Activated CD4-positive, alpha-beta T cell treated with anti-CD3 and anti-CD28 coated beads, Interleukin-2, amount 10 ng/mL, durations not matched to agents 7 days and 5 days (primary cell): ENCODE measurements at regions not wholly inside any gene's neighbourhood (a gene's known extent, or its start where the extent isn't known, plus 50 kb on each side); places are given as distances from the start of the nearest gene placed in this dataset.

Source experiments
- CTCF ChIA-PET: fragments of 350-600 bp; sonication (Branson Sonifier 250); formaldehyde crosslinking; loops from one replicate; lab custom pipeline; 2021; ENCODE audit warnings: antibody characterized with exemption; lab: Charles Lee
- POLR2A ChIA-PET: fragments of 350-600 bp; sonication (Branson Sonifier 250); formaldehyde crosslinking; loops from one replicate; lab custom pipeline; 2021; ENCODE audit warnings: antibody characterized with exemption; lab: Charles Lee
- DNase-seq: peaks from one replicate; pipeline ENCODE4 v3.0.0-alpha.2; 2020
- H3K27ac Mint-ChIP-seq: one replicate; pipeline ENCODE4 v1.8.0; 2021; ENCODE audit warnings: mild to moderate bottlenecking, moderate library complexity, mixed read lengths
- H3K27me3 Mint-ChIP-seq: one replicate; pipeline ENCODE4 v1.8.0; 2021; ENCODE audit warnings: mixed read lengths
- H3K36me3 Mint-ChIP-seq: one replicate; pipeline ENCODE4 v1.8.0; 2021; ENCODE audit warnings: low read depth, mixed read lengths
- H3K4me1 Mint-ChIP-seq: one replicate; pipeline ENCODE4 v1.8.0; 2021; ENCODE audit warnings: mixed read lengths
- H3K4me3 Mint-ChIP-seq: one replicate; pipeline ENCODE4 v1.8.0; 2021; ENCODE audit warnings: mild to moderate bottlenecking, moderate library complexity, mixed read lengths
- H3K9me3 Mint-ChIP-seq: one replicate; pipeline ENCODE4 v1.8.0; 2021; ENCODE audit warnings: mixed read lengths

DNA sequence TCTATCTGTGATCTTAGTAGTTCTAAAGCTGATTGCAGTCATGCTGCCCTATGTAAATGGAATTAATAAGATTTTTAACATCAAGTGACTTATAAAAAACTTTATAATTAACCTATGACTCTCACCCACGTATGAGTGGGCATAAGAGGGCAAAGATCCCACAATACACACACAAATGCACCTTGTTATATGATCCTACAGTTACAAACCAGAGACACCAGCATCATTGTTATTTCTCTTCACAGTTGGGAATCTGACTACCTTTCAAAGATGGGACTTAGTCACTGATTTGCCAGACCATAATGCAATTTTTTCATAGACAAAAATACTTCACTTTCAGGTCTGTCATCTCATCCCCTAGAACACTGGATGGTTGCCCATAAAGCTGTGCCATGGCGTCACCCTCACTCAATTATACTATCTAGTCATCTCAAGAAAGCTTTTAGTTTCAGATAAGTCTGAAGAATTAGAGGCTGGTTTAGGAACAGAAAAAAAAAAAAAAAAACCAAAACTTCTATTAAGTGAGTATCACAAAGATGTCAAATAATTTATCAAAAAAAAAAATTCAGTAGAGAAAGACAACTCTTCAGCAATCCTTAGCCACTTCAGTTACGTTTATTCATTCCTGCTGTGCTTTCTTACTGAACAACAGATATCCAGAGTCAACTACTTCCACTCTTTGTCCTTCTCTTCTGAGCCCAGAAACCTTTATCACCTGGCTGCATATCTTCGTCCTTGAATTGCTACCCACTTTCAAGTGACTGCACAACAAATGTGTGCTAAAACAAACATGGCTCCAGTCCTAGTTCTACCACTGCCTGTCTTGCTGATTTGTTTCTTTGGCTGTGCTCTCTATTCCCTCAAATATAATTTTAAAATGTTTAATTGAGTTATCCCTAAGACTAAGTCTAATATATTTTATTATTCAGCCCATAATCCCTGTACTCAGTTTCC lies 175.0 kb upstream of the CHRM2 start:
- Mint-ChIP-seq H3K27me3 (no peaks in the 10 kb centered on the region), H3K27ac (no peak overlapping the region)
- CTCF ChIA-PET: no interaction called here

GRCh38 chr7:136692221-136692620 lies 176.2 kb upstream of the CHRM2 start:
- no peaks in the 10 kb centered on the region for H3K36me3 Mint-ChIP-seq
- no peak for DNase-seq
- CTCF ChIA-PET: no interaction called here

More for the DNA sequence above, 175.0 kb upstream of the CHRM2 start:
- Mint-ChIP-seq H3K4me3 (no peak overlapping the region), H3K9me3 (no peaks in the 10 kb centered on the region), H3K36me3 (no peaks in the 10 kb centered on the region), H3K4me1 (no peaks in the 10 kb centered on the region)
- POLR2A ChIA-PET: no interaction called here
- DNase-seq: no peak

GRCh38 chr7:136688601-136689000 lies 179.9 kb upstream of the CHRM2 start:
- CTCF ChIA-PET: no interaction called here
- H3K27me3 Mint-ChIP-seq: no peaks in the 10 kb centered on the region
- H3K36me3 Mint-ChIP-seq: no peaks in the 10 kb centered on the region
- POLR2A ChIA-PET: no interaction called here
- H3K27ac Mint-ChIP-seq: no peak overlapping the region
- no peaks in the 10 kb centered on the region for H3K4me1 Mint-ChIP-seq
- no peaks in the 10 kb centered on the region for H3K9me3 Mint-ChIP-seq
- H3K4me3 Mint-ChIP-seq: no peak overlapping the region
- no peak for DNase-seq

More at GRCh38 chr7:136692221-136692620, 176.2 kb upstream of the CHRM2 start:
- Mint-ChIP-seq H3K9me3 (no peaks in the 10 kb centered on the region), H3K4me3 (no peak overlapping the region), H3K27me3 (no peaks in the 10 kb centered on the region), H3K27ac (no peak overlapping the region), H3K4me1 (no peaks in the 10 kb centered on the region)
- POLR2A ChIA-PET: no interaction called here

DNA sequence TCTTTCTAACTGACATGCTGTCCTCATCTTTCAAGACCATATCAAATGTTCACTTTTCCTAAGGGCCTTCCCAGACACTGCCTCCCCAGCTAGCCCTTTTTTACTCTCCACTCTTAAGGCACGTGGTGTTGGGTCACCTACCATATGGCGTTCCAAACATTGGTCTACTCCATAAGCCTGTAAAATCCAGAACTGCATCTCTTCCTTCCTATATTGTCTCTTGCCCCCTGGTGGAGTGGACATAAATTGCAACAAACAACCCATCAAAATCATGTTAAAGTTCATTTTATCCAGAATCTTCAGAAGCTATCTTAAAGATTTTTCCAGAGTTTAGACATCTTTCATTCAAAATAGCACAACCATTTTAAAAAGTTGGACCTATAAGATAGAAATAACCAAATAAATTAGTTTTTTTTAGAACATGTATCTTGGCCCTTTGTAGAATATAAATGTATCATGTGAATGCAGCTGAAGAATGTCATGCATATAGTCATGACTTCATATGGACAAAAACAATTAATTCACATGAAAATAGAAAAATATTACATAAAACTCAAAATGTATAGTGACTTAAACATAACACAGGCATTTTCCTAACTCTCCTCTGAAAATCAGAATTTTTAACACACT lies 180.6 kb upstream of the CHRM2 start:
- no peak for DNase-seq
- no peaks in the 10 kb centered on the region for H3K4me1 Mint-ChIP-seq
- H3K4me3 Mint-ChIP-seq: no peak overlapping the region
- CTCF ChIA-PET: no interaction called here
- H3K9me3 Mint-ChIP-seq: no peaks in the 10 kb centered on the region
- H3K27ac Mint-ChIP-seq: no peak overlapping the region
- no peaks in the 10 kb centered on the region for H3K36me3 Mint-ChIP-seq
- no peaks in the 10 kb centered on the region for H3K27me3 Mint-ChIP-seq
- POLR2A ChIA-PET: no interaction called here

- Mint-ChIP-seq H3K36me3 (no peaks in the 10 kb centered on the region), H3K27me3 (no peaks in the 10 kb centered on the region), H3K4me3 (no peak overlapping the region), H3K9me3 (peaks cover 2% of the 10 kb centered on the region), H3K27ac (no peak overlapping the region), H3K4me1 (no peaks in the 10 kb centered on the region)
- DNase-seq: no peak
- ChIA-PET POLR2A (no interaction called here), CTCF (no interaction called here)
These were observed 182.8 kb upstream of the CHRM2 start for GRCh38 chr7:136685501-136686173.

GRCh38 chr7:136677471-136678365 lies 190.7 kb upstream of the CHRM2 start:
- H3K27ac Mint-ChIP-seq: no peak overlapping the region
- ChIA-PET POLR2A (no interaction called here), CTCF (no interaction called here)
- H3K9me3 Mint-ChIP-seq: peaks cover 12% of the 10 kb centered on the region
- H3K36me3 Mint-ChIP-seq: no peaks in the 10 kb centered on the region
- H3K27me3 Mint-ChIP-seq: no peaks in the 10 kb centered on the region
- no peak for DNase-seq
- no peaks in the 10 kb centered on the region for H3K4me1 Mint-ChIP-seq
- no peak overlapping the region for H3K4me3 Mint-ChIP-seq

- Mint-ChIP-seq H3K27ac (no peak overlapping the region), H3K4me1 (no peaks in the 10 kb centered on the region), H3K9me3 (peaks cover 5% of the 10 kb centered on the region), H3K36me3 (no peaks in the 10 kb centered on the region), H3K27me3 (no peaks in the 10 kb centered on the region), H3K4me3 (no peak overlapping the region)
- POLR2A ChIA-PET: no interaction called here
- CTCF ChIA-PET: no interaction called here
- DNase-seq: no peak
These were observed 200.9 kb upstream of the CHRM2 start for GRCh38 chr7:136667584-136667983.

- H3K27me3 Mint-ChIP-seq: no peaks in the 10 kb centered on the region
- peaks cover 1% of the 10 kb centered on the region for H3K9me3 Mint-ChIP-seq
- POLR2A ChIA-PET: no interaction called here
- no peak overlapping the region for H3K4me3 Mint-ChIP-seq
- CTCF ChIA-PET: no interaction called here
- no peaks in the 10 kb centered on the region for H3K36me3 Mint-ChIP-seq
- no peaks in the 10 kb centered on the region for H3K4me1 Mint-ChIP-seq
- no peak overlapping the region for H3K27ac Mint-ChIP-seq
- no peak for DNase-seq
These were observed 202.5 kb upstream of the CHRM2 start for GRCh38 chr7:136665878-136666509.

DNA sequence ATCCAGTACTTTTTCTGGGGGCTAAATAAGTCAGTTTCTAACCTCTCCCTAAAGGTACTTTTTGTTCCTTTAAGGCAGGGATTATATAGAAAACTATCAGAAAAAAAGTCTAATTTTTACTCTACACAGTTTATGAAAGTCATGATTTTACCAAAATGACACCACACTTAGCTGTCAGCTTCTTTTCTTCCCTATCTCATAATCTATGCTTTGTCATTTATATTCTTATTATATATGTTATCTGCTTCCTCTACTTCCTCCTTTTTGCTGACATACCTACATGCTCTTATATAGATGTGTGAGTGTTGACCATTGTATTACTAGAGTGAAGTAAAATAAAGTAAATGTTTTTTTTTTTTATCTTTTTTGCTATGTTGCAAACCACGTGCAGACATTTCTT lies 203.9 kb upstream of the CHRM2 start:
- no peaks in the 10 kb centered on the region for H3K27me3 Mint-ChIP-seq
- no peak overlapping the region for H3K27ac Mint-ChIP-seq
- no peaks in the 10 kb centered on the region for H3K9me3 Mint-ChIP-seq
- DNase-seq: no peak
- H3K4me1 Mint-ChIP-seq: no peaks in the 10 kb centered on the region
- H3K4me3 Mint-ChIP-seq: no peak overlapping the region
- ChIA-PET CTCF (no interaction called here), POLR2A (no interaction called here)
- H3K36me3 Mint-ChIP-seq: no peaks in the 10 kb centered on the region

DNA sequence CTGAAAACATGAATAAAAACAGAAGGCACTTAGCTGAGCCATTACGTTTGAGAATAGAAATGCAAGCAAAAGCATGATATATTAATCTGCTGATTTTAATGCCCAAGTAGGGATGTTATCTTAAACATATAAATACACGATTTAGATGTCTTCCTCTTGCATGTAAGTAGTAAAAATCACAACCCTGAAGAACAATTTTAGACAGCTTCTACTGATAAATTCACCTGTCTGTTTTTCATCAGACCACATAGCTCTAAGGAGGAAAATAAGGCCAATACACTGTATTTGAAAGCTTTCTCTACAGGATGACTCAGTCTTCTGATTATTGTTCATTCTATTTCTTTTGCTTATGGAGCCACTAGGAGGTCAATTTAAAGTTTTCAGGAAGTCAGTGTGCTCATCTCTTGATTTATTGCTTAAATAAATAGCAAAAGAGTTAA lies 210.9 kb upstream of the CHRM2 start:
- no peaks in the 10 kb centered on the region for H3K27me3 Mint-ChIP-seq
- no peaks in the 10 kb centered on the region for H3K36me3 Mint-ChIP-seq
- no peak overlapping the region for H3K27ac Mint-ChIP-seq
- no peaks in the 10 kb centered on the region for H3K4me1 Mint-ChIP-seq
- ChIA-PET CTCF (no interaction called here), POLR2A (no interaction called here)
- H3K4me3 Mint-ChIP-seq: no peak overlapping the region
- no peak for DNase-seq
- H3K9me3 Mint-ChIP-seq: no peaks in the 10 kb centered on the region

- H3K9me3 Mint-ChIP-seq: no peaks in the 10 kb centered on the region
- DNase-seq: no peak
- no peak overlapping the region for H3K4me3 Mint-ChIP-seq
- no peaks in the 10 kb centered on the region for H3K27me3 Mint-ChIP-seq
- no peaks in the 10 kb centered on the region for H3K36me3 Mint-ChIP-seq
- no peak overlapping the region for H3K27ac Mint-ChIP-seq
- ChIA-PET POLR2A (no interaction called here), CTCF (no interaction called here)
- H3K4me1 Mint-ChIP-seq: no peaks in the 10 kb centered on the region
These were observed 211.9 kb upstream of the CHRM2 start for GRCh38 chr7:136656516-136656915.

DNA sequence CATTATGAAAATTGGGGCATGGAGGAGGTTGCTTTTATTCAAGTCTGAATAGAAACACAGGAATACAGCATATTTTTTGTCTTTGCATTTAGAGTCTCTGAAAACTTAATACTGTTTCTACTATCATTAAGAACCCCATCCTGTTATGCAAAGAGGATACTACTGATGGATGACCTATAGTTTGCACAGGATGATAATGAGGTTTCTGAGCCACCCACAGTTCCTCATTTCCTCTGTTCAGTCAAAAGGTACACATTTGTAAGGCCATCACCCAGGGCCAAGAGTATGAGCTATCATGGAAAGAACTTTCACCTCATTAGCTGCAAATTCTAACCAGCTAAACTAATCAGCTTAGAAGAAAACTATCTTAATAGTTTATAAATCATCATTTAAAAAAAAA lies 213.0 kb upstream of the CHRM2 start:
- Mint-ChIP-seq H3K4me1 (no peaks in the 10 kb centered on the region), H3K36me3 (no peaks in the 10 kb centered on the region), H3K27ac (no peak overlapping the region), H3K9me3 (no peaks in the 10 kb centered on the region), H3K27me3 (no peaks in the 10 kb centered on the region), H3K4me3 (no peak overlapping the region)
- no peak for DNase-seq
- ChIA-PET POLR2A (interaction anchor here (0.6 kb wide), 1 partner anchor 133 kb away, joined by 3 read pairs; no protein-coding TSS in a partner anchor), CTCF (no interaction called here)
